ENCODE measurements at regions not wholly inside any gene's neighbourhood (a gene's known extent, or its start where the extent isn't known, plus 50 kb on each side); places are given as distances from the start of the nearest gene placed in this dataset.

- DNase-seq (ENCODE audit: low read depth, low spot score) = no peak
- CTCF ChIA-PET = no interaction called here
- Histone ChIP-seq H3K27ac (ENCODE audit: low read depth, low read length) (no peak overlapping the region), H3K4me3 (ENCODE audit: low read depth, low read length) (no peak overlapping the region), H3K9me3 (ENCODE audit: control insufficient read depth, insufficient read depth, low read length) (no peaks in the 10 kb centered on the region; the same call in 1 of the 2 replicates), H3K27me3 (ENCODE audit: control insufficient read depth, insufficient read depth, low read length) (no peaks in the 10 kb centered on the region)
- POLR2A ChIA-PET = no interaction called here
- no peak for TF ChIP-seq CTCF (IDR thresholded peaks at IDR 0.05; ENCODE audit: low read depth, low read length)
Observed at GRCh38 chr2:116917196-116917595, 897.3 kb upstream of the DDX18 start.

- POLR2A ChIA-PET = no interaction called here
- CTCF ChIA-PET = no interaction called here
- H3K9me3 ChIP-seq (ENCODE audit: control insufficient read depth, insufficient read depth, low read length) = no peaks in the 10 kb centered on the region; the same call in 1 of the 2 replicates
- no peak overlapping the region for H3K27ac ChIP-seq (ENCODE audit: low read depth, low read length)
- TF ChIP-seq CTCF (IDR thresholded peaks at IDR 0.05; ENCODE audit: low read depth, low read length) = no peak
- H3K27me3 ChIP-seq (ENCODE audit: control insufficient read depth, insufficient read depth, low read length) = no peaks in the 10 kb centered on the region
- no peak overlapping the region for H3K4me3 ChIP-seq (ENCODE audit: low read depth, low read length)
- no peak for DNase-seq (ENCODE audit: low read depth, low spot score)
Observed at GRCh38 chr2:116918574-116918973, 895.9 kb upstream of the DDX18 start.

GRCh38 chr2:116922414-116922813 is 892.1 kb upstream of the DDX18 start:
- no peak for TF ChIP-seq CTCF (IDR thresholded peaks at IDR 0.05; ENCODE audit: low read depth, low read length)
- ChIA-PET POLR2A (no interaction called here), CTCF (no interaction called here)
- Histone ChIP-seq H3K27me3 (ENCODE audit: control insufficient read depth, insufficient read depth, low read length) (no peaks in the 10 kb centered on the region), H3K4me3 (ENCODE audit: low read depth, low read length) (no peak overlapping the region), H3K27ac (ENCODE audit: low read depth, low read length) (no peak overlapping the region), H3K9me3 (ENCODE audit: control insufficient read depth, insufficient read depth, low read length) (no peaks in the 10 kb centered on the region; the same call in 1 of the 2 replicates)
- DNase-seq (ENCODE audit: low read depth, low spot score) = no peak

GRCh38 chr2:116924509-116924908 is 890.0 kb upstream of the DDX18 start:
- Histone ChIP-seq H3K9me3 (ENCODE audit: control insufficient read depth, insufficient read depth, low read length) (no peaks in the 10 kb centered on the region; the same call in 1 of the 2 replicates), H3K27me3 (ENCODE audit: control insufficient read depth, insufficient read depth, low read length) (no peaks in the 10 kb centered on the region), H3K4me3 (ENCODE audit: low read depth, low read length) (no peak overlapping the region), H3K27ac (ENCODE audit: low read depth, low read length) (no peak overlapping the region)
- no peak for TF ChIP-seq CTCF (IDR thresholded peaks at IDR 0.05; ENCODE audit: low read depth, low read length)
- DNase-seq (ENCODE audit: low read depth, low spot score) = no peak
- ChIA-PET POLR2A (no interaction called here), CTCF (no interaction called here)

- H3K27me3 ChIP-seq (ENCODE audit: control insufficient read depth, insufficient read depth, low read length) = no peaks in the 10 kb centered on the region
- POLR2A ChIA-PET = no interaction called here
- CTCF ChIA-PET = no interaction called here
- H3K4me3 ChIP-seq (ENCODE audit: low read depth, low read length) = no peak overlapping the region
- no peak overlapping the region for H3K27ac ChIP-seq (ENCODE audit: low read depth, low read length)
- DNase-seq (ENCODE audit: low read depth, low spot score) = no peak
- H3K9me3 ChIP-seq (ENCODE audit: control insufficient read depth, insufficient read depth, low read length) = 0 out of 2 replicates have a peak, but pooled peaks cover 12% of the 10 kb centered on the region
- no peak for TF ChIP-seq CTCF (IDR thresholded peaks at IDR 0.05; ENCODE audit: low read depth, low read length)
Observed at GRCh38 chr2:116935097-116935814, 879.2 kb upstream of the DDX18 start.

Measured in AG04450 (cell line).